Ovary (tissue), 3 donors: ENCODE measurements at regions not wholly inside any gene's neighbourhood (a gene's known extent, or its start where the extent isn't known, plus 50 kb on each side); places are given as distances from the start of the nearest gene placed in this dataset.

ENCODE experiments used
- EP300 ChIP-seq: sonication (generic); formaldehyde crosslinking; IDR thresholded peaks from one replicate; pipeline ENCODE4 v1.6.1; 2017; ENCODE audit warnings: antibody characterized with exemption
- POLR2A ChIP-seq: fragments of 450-650 bp; IDR thresholded peaks from one replicate; pipeline ENCODE4 v1.6.1; 2017; ENCODE audit warnings: antibody characterized with exemption, mild to moderate bottlenecking, moderate library complexity
- TF ChIP-seq, protein P1 (sequence below), 3 donors: fragments of 450-650 bp in 2 of 3; fragments of 200-600 bp in 1 of 3; IDR thresholded peaks; one replicate each; pipeline versions ENCODE4 v1.5.1 to v1.8.0; 2016 to 2022; ENCODE audit warnings: antibody characterized with exemption in 3 of 3, mild to moderate bottlenecking in 1 of 3
- donor health status: DM: no; HTN: no; CAD: no.

- TF ChIP-seq, protein P1, sequence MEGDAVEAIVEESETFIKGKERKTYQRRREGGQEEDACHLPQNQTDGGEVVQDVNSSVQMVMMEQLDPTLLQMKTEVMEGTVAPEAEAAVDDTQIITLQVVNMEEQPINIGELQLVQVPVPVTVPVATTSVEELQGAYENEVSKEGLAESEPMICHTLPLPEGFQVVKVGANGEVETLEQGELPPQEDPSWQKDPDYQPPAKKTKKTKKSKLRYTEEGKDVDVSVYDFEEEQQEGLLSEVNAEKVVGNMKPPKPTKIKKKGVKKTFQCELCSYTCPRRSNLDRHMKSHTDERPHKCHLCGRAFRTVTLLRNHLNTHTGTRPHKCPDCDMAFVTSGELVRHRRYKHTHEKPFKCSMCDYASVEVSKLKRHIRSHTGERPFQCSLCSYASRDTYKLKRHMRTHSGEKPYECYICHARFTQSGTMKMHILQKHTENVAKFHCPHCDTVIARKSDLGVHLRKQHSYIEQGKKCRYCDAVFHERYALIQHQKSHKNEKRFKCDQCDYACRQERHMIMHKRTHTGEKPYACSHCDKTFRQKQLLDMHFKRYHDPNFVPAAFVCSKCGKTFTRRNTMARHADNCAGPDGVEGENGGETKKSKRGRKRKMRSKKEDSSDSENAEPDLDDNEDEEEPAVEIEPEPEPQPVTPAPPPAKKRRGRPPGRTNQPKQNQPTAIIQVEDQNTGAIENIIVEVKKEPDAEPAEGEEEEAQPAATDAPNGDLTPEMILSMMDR (IDR thresholded peaks at IDR 0.05), result no peak
- TF ChIP-seq POLR2A (no peak), EP300 (no peak)
These were observed 297.2 kb upstream of the VSTM2A start for GRCh38 chr7:54245020-54245419.
